ENCODE measurements at regions not wholly inside any gene's neighbourhood (a gene's known extent, or its start where the extent isn't known, plus 50 kb on each side); places are given as distances from the start of the nearest gene placed in this dataset.

DNA sequence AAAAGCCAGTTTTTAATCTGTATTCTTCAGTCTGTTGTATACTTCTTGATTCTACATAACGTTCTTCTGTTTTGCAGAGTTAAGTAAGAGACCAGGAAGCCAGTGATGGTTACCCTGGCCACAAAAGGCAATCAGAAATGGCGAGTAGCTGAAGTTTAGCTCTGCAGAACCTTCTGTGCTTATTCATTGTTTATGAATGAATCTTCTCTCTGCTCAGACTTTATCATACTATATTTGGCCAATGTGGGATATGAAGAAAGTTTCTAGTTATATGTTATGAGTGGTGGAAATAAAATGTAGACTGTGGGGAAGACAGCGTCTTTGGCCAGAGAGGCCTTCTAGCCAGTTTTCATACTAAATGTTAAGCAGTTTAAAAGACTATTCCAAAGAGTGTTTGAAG is 249.9 kb upstream of the RGS6 start:
- no peak overlapping the region for H3K4me3 ChIP-seq (replicated peaks; ENCODE audit: low read depth, low read length)
- no peak for DNase-seq (ENCODE audit: extremely low read depth, low read depth)
- TF ChIP-seq, protein P1, sequence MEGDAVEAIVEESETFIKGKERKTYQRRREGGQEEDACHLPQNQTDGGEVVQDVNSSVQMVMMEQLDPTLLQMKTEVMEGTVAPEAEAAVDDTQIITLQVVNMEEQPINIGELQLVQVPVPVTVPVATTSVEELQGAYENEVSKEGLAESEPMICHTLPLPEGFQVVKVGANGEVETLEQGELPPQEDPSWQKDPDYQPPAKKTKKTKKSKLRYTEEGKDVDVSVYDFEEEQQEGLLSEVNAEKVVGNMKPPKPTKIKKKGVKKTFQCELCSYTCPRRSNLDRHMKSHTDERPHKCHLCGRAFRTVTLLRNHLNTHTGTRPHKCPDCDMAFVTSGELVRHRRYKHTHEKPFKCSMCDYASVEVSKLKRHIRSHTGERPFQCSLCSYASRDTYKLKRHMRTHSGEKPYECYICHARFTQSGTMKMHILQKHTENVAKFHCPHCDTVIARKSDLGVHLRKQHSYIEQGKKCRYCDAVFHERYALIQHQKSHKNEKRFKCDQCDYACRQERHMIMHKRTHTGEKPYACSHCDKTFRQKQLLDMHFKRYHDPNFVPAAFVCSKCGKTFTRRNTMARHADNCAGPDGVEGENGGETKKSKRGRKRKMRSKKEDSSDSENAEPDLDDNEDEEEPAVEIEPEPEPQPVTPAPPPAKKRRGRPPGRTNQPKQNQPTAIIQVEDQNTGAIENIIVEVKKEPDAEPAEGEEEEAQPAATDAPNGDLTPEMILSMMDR (IDR thresholded peaks at IDR 0.05; ENCODE audit: low read depth, low read length, missing control alignments), result no peak

DNA sequence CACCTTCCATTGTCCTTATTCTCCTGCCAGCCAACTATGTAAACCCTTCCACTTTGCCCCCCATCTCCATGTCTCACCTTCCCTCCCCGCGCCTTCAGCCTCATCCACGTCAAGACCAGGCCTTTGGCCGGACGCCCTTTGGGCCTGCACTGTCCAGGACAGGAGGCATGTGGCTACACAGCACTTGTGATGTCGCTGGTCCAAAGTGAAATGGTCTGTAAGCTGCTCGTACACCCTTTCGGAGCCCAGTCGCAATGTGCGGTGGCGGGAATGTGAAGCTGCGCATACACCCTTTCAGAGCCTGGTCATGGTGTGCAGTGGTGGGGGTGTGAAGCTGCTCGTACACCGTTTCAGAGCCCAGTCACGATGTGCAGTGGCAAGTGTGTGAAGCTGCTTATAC is 247.9 kb upstream of the RGS6 start:
- TF ChIP-seq, protein P1 (IDR thresholded peaks at IDR 0.05; ENCODE audit: low read depth, low read length, missing control alignments), result no peak
- H3K4me3 ChIP-seq (replicated peaks; ENCODE audit: low read depth, low read length), result no peak overlapping the region

DNA sequence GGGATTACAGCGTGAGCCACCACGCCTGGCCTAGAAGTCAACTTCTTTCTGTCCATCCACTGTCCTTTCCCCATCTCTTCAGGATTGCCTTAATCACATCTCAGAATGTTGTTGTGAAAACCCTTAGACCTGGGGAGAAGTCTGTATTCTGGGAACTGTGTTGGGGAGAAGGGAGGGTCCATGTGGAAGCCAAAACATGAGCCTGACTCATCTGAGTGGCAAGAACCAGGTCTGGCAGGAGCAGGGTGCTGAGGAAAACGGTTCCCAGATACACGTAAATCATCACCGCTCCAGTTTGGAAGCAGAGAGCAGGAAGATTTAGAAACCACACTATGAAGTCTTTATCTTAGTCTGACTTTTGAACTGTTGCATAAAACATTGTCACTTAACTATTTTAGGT is 245.6 kb upstream of the RGS6 start:
- TF ChIP-seq, protein P1 (IDR thresholded peaks at IDR 0.05; ENCODE audit: low read depth, low read length, missing control alignments), result no peak
- no peak overlapping the region for H3K4me3 ChIP-seq (replicated peaks; ENCODE audit: low read depth, low read length)
- DNase-seq (ENCODE audit: extremely low read depth, low read depth), result no peak

More for the DNA sequence above, 247.9 kb upstream of the RGS6 start:
- DNase-seq (ENCODE audit: extremely low read depth, low read depth), result no peak

GRCh38 chr14:71687166-71687831 is 244.9 kb upstream of the RGS6 start:
- TF ChIP-seq, protein P1 (IDR thresholded peaks at IDR 0.05; ENCODE audit: low read depth, low read length, missing control alignments), result no peak

GRCh38 chr14:71688576-71688975 is 243.7 kb upstream of the RGS6 start:
- no peak overlapping the region for H3K4me3 ChIP-seq (replicated peaks; ENCODE audit: low read depth, low read length)
- TF ChIP-seq, protein P1 (IDR thresholded peaks at IDR 0.05; ENCODE audit: low read depth, low read length, missing control alignments), result no peak
- DNase-seq (ENCODE audit: extremely low read depth, low read depth), result no peak

More at GRCh38 chr14:71687166-71687831, 244.9 kb upstream of the RGS6 start:
- DNase-seq (ENCODE audit: extremely low read depth, low read depth), result no peak
- H3K4me3 ChIP-seq (replicated peaks; ENCODE audit: low read depth, low read length), result no peak overlapping the region

- TF ChIP-seq, protein P1 (IDR thresholded peaks at IDR 0.05; ENCODE audit: low read depth, low read length, missing control alignments), result no peak
- DNase-seq (ENCODE audit: extremely low read depth, low read depth), result no peak
- H3K4me3 ChIP-seq (replicated peaks; ENCODE audit: low read depth, low read length), result no peak overlapping the region
These were observed 241.8 kb upstream of the RGS6 start for GRCh38 chr14:71690478-71690877.

DNA sequence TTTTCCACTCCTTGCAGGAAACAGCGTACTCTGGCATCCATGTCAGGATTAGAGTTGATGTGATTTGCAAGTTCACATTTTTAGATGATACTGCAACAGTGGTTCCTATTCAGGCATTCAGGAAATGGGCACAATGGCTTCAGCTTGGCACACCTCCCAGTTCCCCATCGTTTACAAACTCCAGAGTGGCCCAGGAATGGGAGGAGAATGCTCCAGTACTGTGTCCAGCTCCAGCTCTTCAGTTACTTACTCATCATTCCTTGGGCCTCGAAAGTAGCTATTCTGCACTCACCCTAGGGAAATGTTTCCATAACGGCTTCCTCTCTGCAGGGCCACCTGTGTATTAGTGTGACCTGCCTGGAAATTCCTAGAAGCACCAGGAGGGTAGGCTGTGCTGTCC is 239.7 kb upstream of the RGS6 start:
- DNase-seq (ENCODE audit: extremely low read depth, low read depth), result no peak
- no peak overlapping the region for H3K4me3 ChIP-seq (replicated peaks; ENCODE audit: low read depth, low read length)
- TF ChIP-seq, protein P1 (IDR thresholded peaks at IDR 0.05; ENCODE audit: low read depth, low read length, missing control alignments), result no peak

Data from HFF-Myc (cell line).